ENCODE measurements at regions not wholly inside any gene's neighbourhood (a gene's known extent, or its start where the extent isn't known, plus 50 kb on each side); places are given as distances from the start of the nearest gene placed in this dataset.

DNA sequence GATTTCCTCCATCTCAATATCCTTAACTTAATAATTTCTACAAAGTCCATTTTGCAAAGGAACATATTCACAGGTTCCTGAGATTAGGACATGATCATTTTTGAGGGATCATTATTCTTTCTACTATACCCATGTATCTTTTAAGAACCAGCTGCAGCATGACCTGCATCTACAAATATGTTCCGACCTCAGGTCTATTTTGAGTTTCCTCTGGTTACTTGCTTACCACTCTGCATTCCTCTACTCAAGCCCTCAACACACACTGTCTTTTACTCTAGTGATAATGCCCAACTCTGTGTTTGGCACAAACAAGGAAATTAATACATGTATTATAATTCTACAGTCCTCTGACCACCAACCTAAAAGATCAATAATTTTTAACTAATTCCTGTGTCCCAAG is 386.1 kb downstream of the DNAH5 start (continued):
- TF ChIP-seq ZBTB17 (tag by site-specific recombination; IDR thresholded peaks at IDR 0.05): no peak
- TF ChIP-seq, protein P1, sequence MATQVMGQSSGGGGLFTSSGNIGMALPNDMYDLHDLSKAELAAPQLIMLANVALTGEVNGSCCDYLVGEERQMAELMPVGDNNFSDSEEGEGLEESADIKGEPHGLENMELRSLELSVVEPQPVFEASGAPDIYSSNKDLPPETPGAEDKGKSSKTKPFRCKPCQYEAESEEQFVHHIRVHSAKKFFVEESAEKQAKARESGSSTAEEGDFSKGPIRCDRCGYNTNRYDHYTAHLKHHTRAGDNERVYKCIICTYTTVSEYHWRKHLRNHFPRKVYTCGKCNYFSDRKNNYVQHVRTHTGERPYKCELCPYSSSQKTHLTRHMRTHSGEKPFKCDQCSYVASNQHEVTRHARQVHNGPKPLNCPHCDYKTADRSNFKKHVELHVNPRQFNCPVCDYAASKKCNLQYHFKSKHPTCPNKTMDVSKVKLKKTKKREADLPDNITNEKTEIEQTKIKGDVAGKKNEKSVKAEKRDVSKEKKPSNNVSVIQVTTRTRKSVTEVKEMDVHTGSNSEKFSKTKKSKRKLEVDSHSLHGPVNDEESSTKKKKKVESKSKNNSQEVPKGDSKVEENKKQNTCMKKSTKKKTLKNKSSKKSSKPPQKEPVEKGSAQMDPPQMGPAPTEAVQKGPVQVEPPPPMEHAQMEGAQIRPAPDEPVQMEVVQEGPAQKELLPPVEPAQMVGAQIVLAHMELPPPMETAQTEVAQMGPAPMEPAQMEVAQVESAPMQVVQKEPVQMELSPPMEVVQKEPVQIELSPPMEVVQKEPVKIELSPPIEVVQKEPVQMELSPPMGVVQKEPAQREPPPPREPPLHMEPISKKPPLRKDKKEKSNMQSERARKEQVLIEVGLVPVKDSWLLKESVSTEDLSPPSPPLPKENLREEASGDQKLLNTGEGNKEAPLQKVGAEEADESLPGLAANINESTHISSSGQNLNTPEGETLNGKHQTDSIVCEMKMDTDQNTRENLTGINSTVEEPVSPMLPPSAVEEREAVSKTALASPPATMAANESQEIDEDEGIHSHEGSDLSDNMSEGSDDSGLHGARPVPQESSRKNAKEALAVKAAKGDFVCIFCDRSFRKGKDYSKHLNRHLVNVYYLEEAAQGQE (tag by site-specific recombination; IDR thresholded peaks at IDR 0.05): no peak
- no peak for TF ChIP-seq HOXA7 (CRISPR knock-in tag; IDR thresholded peaks at IDR 0.05; ENCODE audit: borderline replicate concordance)
- no peak for TF ChIP-seq ZNF571 (tag by site-specific recombination; IDR thresholded peaks at IDR 0.05)
- no peak for TF ChIP-seq ZBTB48 (tag by site-specific recombination; IDR thresholded peaks at IDR 0.05)
- no peak for TF ChIP-seq ZNF514 (tag by site-specific recombination; IDR thresholded peaks at IDR 0.05)
- TF ChIP-seq SP2 (tag by site-specific recombination; IDR thresholded peaks at IDR 0.05): no peak

DNA sequence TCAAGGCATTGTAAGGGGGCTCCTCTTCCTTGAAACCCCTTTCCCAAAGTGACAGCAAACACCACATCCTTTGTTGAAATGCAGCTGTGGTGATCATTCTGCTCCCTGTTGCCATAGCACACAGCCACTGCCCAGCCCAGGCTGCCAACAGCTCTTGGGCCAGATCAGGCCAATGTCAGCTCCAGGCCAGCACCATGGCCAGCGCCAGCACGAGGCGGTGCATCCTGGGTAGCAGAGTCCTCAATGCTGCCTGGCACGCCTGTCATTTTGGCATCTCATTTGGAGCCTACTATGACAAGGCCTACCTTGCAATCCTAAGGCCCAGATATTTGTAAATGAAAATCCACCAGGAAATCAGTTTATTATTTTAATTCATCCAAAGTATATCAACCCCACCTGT is 390.6 kb downstream of the DNAH5 start:
- TF ChIP-seq, protein P1 (tag by site-specific recombination; IDR thresholded peaks at IDR 0.05): peak; percentile 92
- no peak for TF ChIP-seq EGR2 (tag by site-specific recombination; IDR thresholded peaks at IDR 0.05; ENCODE audit: low read depth)
- no peak for TF ChIP-seq ZNF350 (tag by site-specific recombination; IDR thresholded peaks at IDR 0.05)
- TF ChIP-seq, protein P2, sequence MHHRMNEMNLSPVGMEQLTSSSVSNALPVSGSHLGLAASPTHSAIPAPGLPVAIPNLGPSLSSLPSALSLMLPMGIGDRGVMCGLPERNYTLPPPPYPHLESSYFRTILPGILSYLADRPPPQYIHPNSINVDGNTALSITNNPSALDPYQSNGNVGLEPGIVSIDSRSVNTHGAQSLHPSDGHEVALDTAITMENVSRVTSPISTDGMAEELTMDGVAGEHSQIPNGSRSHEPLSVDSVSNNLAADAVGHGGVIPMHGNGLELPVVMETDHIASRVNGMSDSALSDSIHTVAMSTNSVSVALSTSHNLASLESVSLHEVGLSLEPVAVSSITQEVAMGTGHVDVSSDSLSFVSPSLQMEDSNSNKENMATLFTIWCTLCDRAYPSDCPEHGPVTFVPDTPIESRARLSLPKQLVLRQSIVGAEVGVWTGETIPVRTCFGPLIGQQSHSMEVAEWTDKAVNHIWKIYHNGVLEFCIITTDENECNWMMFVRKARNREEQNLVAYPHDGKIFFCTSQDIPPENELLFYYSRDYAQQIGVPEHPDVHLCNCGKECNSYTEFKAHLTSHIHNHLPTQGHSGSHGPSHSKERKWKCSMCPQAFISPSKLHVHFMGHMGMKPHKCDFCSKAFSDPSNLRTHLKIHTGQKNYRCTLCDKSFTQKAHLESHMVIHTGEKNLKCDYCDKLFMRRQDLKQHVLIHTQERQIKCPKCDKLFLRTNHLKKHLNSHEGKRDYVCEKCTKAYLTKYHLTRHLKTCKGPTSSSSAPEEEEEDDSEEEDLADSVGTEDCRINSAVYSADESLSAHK (tag by site-specific recombination; IDR thresholded peaks at IDR 0.05): no peak
- H3K4me3 ChIP-seq (ENCODE audit: low read depth, low read length): no peak overlapping the region
- no peaks in the 10 kb centered on the region for H3K4me1 ChIP-seq (ENCODE audit: control insufficient read depth, insufficient read depth, low read length)
- POLR2A ChIA-PET: no interaction called here
- CTCF ChIA-PET: no interaction called here
- no peaks in the 10 kb centered on the region for H3K9me3 ChIP-seq (ENCODE audit: control insufficient read depth, insufficient read depth, low read depth, low read length)
- no peaks in the 10 kb centered on the region for H3K36me3 ChIP-seq (ENCODE audit: control insufficient read depth in 2 of 2, insufficient read depth in 1 of 2, low read length in 2 of 2)
- H3K27ac ChIP-seq (ENCODE audit: extremely low read depth, low read depth, low read length): no peak overlapping the region

DNA sequence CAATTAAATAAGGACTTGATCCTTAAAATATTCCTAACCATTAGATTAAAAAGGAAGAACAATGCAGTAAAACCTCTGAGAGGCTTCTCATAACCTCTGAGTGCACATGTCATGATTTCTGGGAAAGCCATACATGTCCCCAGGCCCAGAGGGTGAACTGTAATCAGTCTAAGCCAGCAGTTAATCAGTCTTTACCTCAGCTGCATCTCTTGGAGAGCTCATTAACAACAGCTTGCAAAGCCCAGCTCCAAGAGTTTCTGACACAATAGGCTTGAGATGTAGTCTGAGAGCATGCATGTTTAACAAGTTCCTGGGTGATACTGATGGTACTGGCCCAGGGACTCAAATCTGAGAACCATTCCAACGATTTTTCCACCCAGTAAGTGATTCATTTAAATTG is 392.1 kb downstream of the DNAH5 start:
- H3K36me3 ChIP-seq (ENCODE audit: control insufficient read depth in 2 of 2, insufficient read depth in 1 of 2, low read length in 2 of 2): no peaks in the 10 kb centered on the region
- no peak overlapping the region for H3K4me3 ChIP-seq (ENCODE audit: low read depth, low read length)
- H3K9me3 ChIP-seq (ENCODE audit: control insufficient read depth, insufficient read depth, low read depth, low read length): no peaks in the 10 kb centered on the region
- no peak overlapping the region for H3K27ac ChIP-seq (ENCODE audit: extremely low read depth, low read depth, low read length)
- POLR2A ChIA-PET: no interaction called here
- no peaks in the 10 kb centered on the region for H3K4me1 ChIP-seq (ENCODE audit: control insufficient read depth, insufficient read depth, low read length)
- CTCF ChIA-PET: no interaction called here
- TF ChIP-seq BCL11A (tag by site-specific recombination; IDR thresholded peaks at IDR 0.05; ENCODE audit: low read depth) (no peak), ZNF221 (tag by site-specific recombination; IDR thresholded peaks at IDR 0.05; ENCODE audit: borderline replicate concordance) (no peak), ZSCAN16 (tag by site-specific recombination; IDR thresholded peaks at IDR 0.05) (no peak), ZNF660 (tag by site-specific recombination; IDR thresholded peaks at IDR 0.05) (no peak), HOXD13 (CRISPR knock-in tag; IDR thresholded peaks at IDR 0.05; ENCODE audit: borderline replicate concordance) (no peak), ZNF146 (tag by site-specific recombination; IDR thresholded peaks at IDR 0.05) (no peak), OSR2 (tag by site-specific recombination; IDR thresholded peaks at IDR 0.05) (no peak), ZNF292 (tag by site-specific recombination; IDR thresholded peaks at IDR 0.05; ENCODE audit: borderline replicate concordance, low read depth) (no peak)
- TF ChIP-seq, protein P3, sequence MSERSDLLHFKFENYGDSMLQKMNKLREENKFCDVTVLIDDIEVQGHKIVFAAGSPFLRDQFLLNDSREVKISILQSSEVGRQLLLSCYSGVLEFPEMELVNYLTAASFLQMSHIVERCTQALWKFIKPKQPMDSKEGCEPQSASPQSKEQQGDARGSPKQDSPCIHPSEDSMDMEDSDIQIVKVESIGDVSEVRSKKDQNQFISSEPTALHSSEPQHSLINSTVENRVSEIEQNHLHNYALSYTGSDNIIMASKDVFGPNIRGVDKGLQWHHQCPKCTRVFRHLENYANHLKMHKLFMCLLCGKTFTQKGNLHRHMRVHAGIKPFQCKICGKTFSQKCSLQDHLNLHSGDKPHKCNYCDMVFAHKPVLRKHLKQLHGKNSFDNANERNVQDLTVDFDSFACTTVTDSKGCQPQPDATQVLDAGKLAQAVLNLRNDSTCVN (tag by site-specific recombination; optimal IDR thresholded peaks at IDR 0.05): no peak
- TF ChIP-seq, protein P4, sequence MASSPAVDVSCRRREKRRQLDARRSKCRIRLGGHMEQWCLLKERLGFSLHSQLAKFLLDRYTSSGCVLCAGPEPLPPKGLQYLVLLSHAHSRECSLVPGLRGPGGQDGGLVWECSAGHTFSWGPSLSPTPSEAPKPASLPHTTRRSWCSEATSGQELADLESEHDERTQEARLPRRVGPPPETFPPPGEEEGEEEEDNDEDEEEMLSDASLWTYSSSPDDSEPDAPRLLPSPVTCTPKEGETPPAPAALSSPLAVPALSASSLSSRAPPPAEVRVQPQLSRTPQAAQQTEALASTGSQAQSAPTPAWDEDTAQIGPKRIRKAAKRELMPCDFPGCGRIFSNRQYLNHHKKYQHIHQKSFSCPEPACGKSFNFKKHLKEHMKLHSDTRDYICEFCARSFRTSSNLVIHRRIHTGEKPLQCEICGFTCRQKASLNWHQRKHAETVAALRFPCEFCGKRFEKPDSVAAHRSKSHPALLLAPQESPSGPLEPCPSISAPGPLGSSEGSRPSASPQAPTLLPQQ (tag by site-specific recombination; IDR thresholded peaks at IDR 0.05): no peak
- TF ChIP-seq, protein P5, sequence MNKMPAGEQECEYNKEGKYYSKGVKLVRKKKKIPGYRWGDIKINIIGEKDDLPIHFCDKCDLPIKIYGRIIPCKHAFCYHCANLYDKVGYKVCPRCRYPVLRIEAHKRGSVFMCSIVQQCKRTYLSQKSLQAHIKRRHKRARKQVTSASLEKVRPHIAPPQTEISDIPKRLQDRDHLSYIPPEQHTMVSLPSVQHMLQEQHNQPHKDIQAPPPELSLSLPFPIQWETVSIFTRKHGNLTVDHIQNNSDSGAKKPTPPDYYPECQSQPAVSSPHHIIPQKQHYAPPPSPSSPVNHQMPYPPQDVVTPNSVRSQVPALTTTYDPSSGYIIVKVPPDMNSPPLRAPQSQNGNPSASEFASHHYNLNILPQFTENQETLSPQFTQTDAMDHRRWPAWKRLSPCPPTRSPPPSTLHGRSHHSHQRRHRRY (tag by site-specific recombination; IDR thresholded peaks at IDR 0.05): no peak
